ENCODE measurements at regions not wholly inside any gene's neighbourhood (a gene's known extent, or its start where the extent isn't known, plus 50 kb on each side); places are given as distances from the start of the nearest gene placed in this dataset.

DNA sequence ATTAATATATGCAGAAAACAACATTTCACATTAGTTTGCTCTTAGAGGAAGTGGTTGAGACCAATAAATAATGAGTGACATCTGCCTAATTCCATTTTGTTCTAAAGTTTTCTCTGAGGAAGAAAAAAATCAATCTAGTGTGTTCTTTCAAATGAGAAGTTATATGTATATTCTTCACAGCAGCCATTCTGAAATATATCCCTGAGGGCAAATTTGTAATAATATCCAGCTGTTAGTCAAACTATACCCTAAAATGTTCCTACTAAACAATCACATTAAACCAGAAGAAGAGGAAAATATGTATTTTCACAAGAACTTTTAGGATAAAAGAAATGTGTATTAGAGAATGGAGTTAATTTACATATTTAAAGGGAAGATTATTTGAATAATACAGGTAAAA lies 375.1 kb upstream of the CDH19 start:
- no peak overlapping the region for H3K4me3 Mint-ChIP-seq
- H3K36me3 Mint-ChIP-seq (ENCODE audit: low read depth) = no peaks in the 10 kb centered on the region
- H3K4me1 Mint-ChIP-seq = no peaks in the 10 kb centered on the region
- no peaks in the 10 kb centered on the region for H3K9me3 Mint-ChIP-seq
- no peak overlapping the region for H3K27ac Mint-ChIP-seq
- H3K27me3 Mint-ChIP-seq (ENCODE audit: low read depth) = no peaks in the 10 kb centered on the region
- TF ChIP-seq, protein P1, sequence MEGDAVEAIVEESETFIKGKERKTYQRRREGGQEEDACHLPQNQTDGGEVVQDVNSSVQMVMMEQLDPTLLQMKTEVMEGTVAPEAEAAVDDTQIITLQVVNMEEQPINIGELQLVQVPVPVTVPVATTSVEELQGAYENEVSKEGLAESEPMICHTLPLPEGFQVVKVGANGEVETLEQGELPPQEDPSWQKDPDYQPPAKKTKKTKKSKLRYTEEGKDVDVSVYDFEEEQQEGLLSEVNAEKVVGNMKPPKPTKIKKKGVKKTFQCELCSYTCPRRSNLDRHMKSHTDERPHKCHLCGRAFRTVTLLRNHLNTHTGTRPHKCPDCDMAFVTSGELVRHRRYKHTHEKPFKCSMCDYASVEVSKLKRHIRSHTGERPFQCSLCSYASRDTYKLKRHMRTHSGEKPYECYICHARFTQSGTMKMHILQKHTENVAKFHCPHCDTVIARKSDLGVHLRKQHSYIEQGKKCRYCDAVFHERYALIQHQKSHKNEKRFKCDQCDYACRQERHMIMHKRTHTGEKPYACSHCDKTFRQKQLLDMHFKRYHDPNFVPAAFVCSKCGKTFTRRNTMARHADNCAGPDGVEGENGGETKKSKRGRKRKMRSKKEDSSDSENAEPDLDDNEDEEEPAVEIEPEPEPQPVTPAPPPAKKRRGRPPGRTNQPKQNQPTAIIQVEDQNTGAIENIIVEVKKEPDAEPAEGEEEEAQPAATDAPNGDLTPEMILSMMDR (IDR thresholded peaks at IDR 0.05; ENCODE audit: unreplicated experiment in 3 of 3) = no peak

DNA sequence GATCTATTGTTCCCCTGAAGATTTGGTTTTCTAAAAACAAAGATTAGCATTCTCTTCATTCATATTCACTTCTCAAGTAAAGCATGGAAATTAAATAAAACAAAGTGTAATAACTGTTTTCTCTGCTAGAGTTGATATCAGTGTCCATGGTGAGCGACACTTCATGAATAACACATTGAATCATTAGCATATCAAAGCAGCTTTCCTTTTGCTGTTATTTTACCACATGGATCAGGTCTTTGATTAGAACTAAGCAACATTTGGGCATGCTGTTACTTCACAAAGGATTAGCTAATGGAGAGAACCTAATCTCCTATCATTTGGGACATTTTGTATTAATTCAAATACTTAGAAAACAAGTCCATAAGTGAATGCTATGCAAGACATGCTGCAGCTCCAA lies 368.8 kb upstream of the CDH19 start:
- Mint-ChIP-seq H3K27me3 (ENCODE audit: low read depth) (no peaks in the 10 kb centered on the region), H3K36me3 (ENCODE audit: low read depth) (no peaks in the 10 kb centered on the region), H3K4me3 (no peak overlapping the region), H3K4me1 (no peaks in the 10 kb centered on the region), H3K9me3 (no peaks in the 10 kb centered on the region), H3K27ac (no peak overlapping the region)
- TF ChIP-seq, protein P1 (IDR thresholded peaks at IDR 0.05; ENCODE audit: unreplicated experiment in 3 of 3) = no peak

DNA sequence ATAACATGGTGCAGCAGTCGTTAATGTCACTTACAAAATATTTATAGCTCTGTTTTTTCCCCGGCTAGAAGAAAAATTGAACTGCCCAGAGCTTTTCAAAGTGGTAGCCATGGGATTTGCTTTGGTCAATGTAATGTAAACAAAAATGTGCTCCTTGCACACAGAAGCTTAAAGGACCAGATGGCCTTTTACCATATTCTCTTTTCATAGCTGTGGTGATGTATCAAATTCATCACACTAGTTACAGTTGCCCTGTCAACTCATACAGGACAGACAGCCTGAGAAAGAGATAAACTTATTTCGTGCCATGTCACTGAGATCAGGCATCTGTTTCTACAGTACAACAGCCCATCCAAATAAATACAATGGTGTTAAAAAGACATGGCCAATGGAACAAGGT lies 368.1 kb upstream of the CDH19 start:
- no peaks in the 10 kb centered on the region for H3K9me3 Mint-ChIP-seq
- no peaks in the 10 kb centered on the region for H3K27me3 Mint-ChIP-seq (ENCODE audit: low read depth)
- H3K4me1 Mint-ChIP-seq = no peaks in the 10 kb centered on the region
- H3K27ac Mint-ChIP-seq = no peak overlapping the region
- TF ChIP-seq, protein P1 (IDR thresholded peaks at IDR 0.05; ENCODE audit: unreplicated experiment in 3 of 3) = no peak
- H3K36me3 Mint-ChIP-seq (ENCODE audit: low read depth) = no peaks in the 10 kb centered on the region
- no peak overlapping the region for H3K4me3 Mint-ChIP-seq

DNA sequence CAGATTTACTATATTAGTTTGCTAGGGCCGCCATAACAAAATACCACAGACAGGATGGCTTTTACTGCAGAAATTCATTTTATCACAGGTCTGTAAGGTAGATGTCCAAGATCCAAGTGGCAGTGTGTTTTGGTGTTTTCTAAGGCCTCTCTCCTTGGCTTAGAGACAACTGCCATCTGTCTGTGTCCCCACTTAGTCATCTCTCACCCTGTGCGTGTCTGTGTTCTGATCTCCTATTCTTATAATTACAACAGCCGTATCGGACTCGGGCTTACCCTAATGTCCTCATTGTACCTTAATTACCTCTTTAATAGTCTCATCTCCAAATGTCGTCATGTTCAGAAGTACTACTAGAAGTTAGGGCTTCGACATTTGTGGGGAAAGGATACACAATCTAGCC lies 362.3 kb upstream of the CDH19 start:
- TF ChIP-seq, protein P1 (IDR thresholded peaks at IDR 0.05; ENCODE audit: unreplicated experiment in 3 of 3) = no peak
- H3K4me1 Mint-ChIP-seq = no peaks in the 10 kb centered on the region
- H3K27ac Mint-ChIP-seq = no peak overlapping the region
- no peaks in the 10 kb centered on the region for H3K27me3 Mint-ChIP-seq (ENCODE audit: low read depth)
- H3K36me3 Mint-ChIP-seq (ENCODE audit: low read depth) = no peaks in the 10 kb centered on the region
- no peaks in the 10 kb centered on the region for H3K9me3 Mint-ChIP-seq
- no peak overlapping the region for H3K4me3 Mint-ChIP-seq

DNA sequence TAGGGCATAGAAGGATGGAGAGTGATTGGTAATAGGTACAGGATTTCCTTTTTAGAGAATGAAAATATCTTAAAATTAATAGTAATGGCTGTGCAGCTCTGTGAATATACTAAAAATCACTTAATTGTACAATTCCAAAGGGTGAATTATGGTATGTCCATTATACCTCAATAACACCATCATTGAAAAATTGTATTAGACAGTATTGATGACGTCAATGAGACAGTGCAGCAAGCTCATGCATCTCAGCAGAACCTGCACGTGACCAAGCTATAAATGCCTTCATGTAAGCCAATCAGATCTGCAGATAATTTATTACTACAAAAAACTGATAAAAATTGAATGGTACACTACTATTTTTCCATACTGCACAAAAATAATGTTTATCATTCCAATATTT lies 354.4 kb upstream of the CDH19 start:
- no peak overlapping the region for H3K4me3 Mint-ChIP-seq
- no peak overlapping the region for H3K27ac Mint-ChIP-seq
- no peaks in the 10 kb centered on the region for H3K4me1 Mint-ChIP-seq
- no peaks in the 10 kb centered on the region for H3K36me3 Mint-ChIP-seq (ENCODE audit: low read depth)
- TF ChIP-seq, protein P1 (IDR thresholded peaks at IDR 0.05; ENCODE audit: unreplicated experiment in 3 of 3) = no peak
- no peaks in the 10 kb centered on the region for H3K27me3 Mint-ChIP-seq (ENCODE audit: low read depth)
- H3K9me3 Mint-ChIP-seq = no peaks in the 10 kb centered on the region

DNA sequence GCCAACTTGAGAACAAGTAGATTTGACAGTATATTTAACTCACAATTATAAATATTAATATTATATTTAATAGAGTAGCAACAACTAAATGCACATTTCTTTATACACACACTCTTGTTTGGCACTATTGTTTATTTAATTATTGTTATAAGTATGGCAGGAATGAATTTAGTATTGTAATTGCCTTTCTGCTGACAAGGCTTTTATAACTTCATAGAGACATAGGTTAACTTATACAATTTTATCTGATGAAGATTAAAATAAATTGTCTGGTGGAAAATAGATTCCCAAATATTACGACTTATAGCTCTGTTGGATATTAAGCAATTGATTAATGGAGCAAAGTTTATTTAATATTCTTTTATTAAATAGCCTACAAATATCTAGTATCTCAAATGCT lies 347.9 kb upstream of the CDH19 start:
- no peaks in the 10 kb centered on the region for H3K27me3 Mint-ChIP-seq (ENCODE audit: low read depth)
- TF ChIP-seq, protein P1 (IDR thresholded peaks at IDR 0.05; ENCODE audit: unreplicated experiment in 3 of 3) = no peak
- no peak overlapping the region for H3K4me3 Mint-ChIP-seq
- peaks cover 6% of the 10 kb centered on the region for H3K9me3 Mint-ChIP-seq
- H3K27ac Mint-ChIP-seq = no peak overlapping the region
- no peaks in the 10 kb centered on the region for H3K4me1 Mint-ChIP-seq
- H3K36me3 Mint-ChIP-seq (ENCODE audit: low read depth) = no peaks in the 10 kb centered on the region
